Keratinocyte (primary cell): ENCODE measurements at regions not wholly inside any gene's neighbourhood (a gene's known extent, or its start where the extent isn't known, plus 50 kb on each side); places are given as distances from the start of the nearest gene placed in this dataset.

Experiments
- DNase-seq: peaks from one replicate; pipeline ENCODE4 v3.0.0-alpha.2; 2011; ENCODE audit warnings: low read depth, missing footprints, low spot score
- FAIRE-seq: peaks from 2 replicates; lab custom pipeline; 2011; peaks lifted over from hg19 to GRCh38; lab: Jason Lieb, UNC
- H2AFZ ChIP-seq: 2 replicates; pipeline ENCODE4 v1.6.0; 2012; ENCODE audit warnings: low read length, control low read depth, inconsistent platforms; ENCODE audit not compliant: control insufficient read depth
- H3K27ac ChIP-seq: 2 replicates; pipeline ENCODE4 v1.5.1; 2011; ENCODE audit warnings: low read length; ENCODE audit not compliant: control insufficient read depth, insufficient read depth
- H3K27me3 ChIP-seq: 3 replicates; pipeline ENCODE4 v1.6.0; 2011; ENCODE audit warnings: low read length; ENCODE audit not compliant: control insufficient read depth, insufficient read depth; ENCODE audit errors: extremely low read depth
- H3K36me3 ChIP-seq, 2 experiments: 2 replicates in 1 of 2; 3 replicates in 1 of 2; pipeline ENCODE4 v1.5.1; 2011; ENCODE audit warnings: low read length in 2 of 2, mild to moderate bottlenecking in 1 of 2; ENCODE audit not compliant: control insufficient read depth in 2 of 2, insufficient read depth in 2 of 2; ENCODE audit errors: extremely low read depth in 1 of 2
- H3K4me1 ChIP-seq: 3 replicates; pipeline ENCODE4 v1.5.1; 2011; ENCODE audit warnings: low read length; ENCODE audit not compliant: control insufficient read depth, insufficient read depth; ENCODE audit errors: extremely low read depth
- H3K4me2 ChIP-seq: 3 replicates; pipeline ENCODE4 v1.6.0; 2011; ENCODE audit warnings: low read depth, low read length; ENCODE audit not compliant: control insufficient read depth, insufficient read depth; ENCODE audit errors: extremely low read depth
- H3K4me3 ChIP-seq, 3 experiments: fragments of 200-600 bp in 1 of 3; sonication (generic) in 1 of 3; 2 replicates in 2 of 3; 3 replicates in 1 of 3; pipeline ENCODE4 v1.5.1; 2011 to 2016; ENCODE audit warnings: low read length in 3 of 3, mild to moderate bottlenecking in 3 of 3, control low read depth in 2 of 3, inconsistent platforms in 1 of 3, low read depth in 1 of 3, mixed read lengths in 1 of 3, mixed run types in 1 of 3, moderate library complexity in 1 of 3; ENCODE audit not compliant: control insufficient read depth in 2 of 3, insufficient read depth in 2 of 3; ENCODE audit errors: extremely low read depth in 1 of 3
- H3K79me2 ChIP-seq: 2 replicates; pipeline ENCODE4 v1.6.0; 2012; ENCODE audit warnings: low read length; ENCODE audit not compliant: control insufficient read depth, insufficient read depth
- H3K9ac ChIP-seq: 3 replicates; pipeline ENCODE4 v1.6.0; 2011; ENCODE audit warnings: low read length; ENCODE audit not compliant: control insufficient read depth, insufficient read depth; ENCODE audit errors: extremely low read depth
- H3K9me1 ChIP-seq: 3 replicates; pipeline ENCODE4 v1.6.0; 2011; ENCODE audit warnings: low read length; ENCODE audit not compliant: control insufficient read depth, insufficient read depth; ENCODE audit errors: extremely low read depth
- H3K9me3 ChIP-seq: 2 replicates; pipeline ENCODE4 v1.5.1; 2012; ENCODE audit warnings: low read depth, low read length; ENCODE audit not compliant: control insufficient read depth
- H4K20me1 ChIP-seq: 3 replicates; pipeline ENCODE4 v1.6.0; 2011; ENCODE audit warnings: low read length; ENCODE audit not compliant: control insufficient read depth, insufficient read depth; ENCODE audit errors: extremely low read depth
- EZH2 ChIP-seq: IDR thresholded peaks from one replicate; pipeline ENCODE4 v1.6.1; 2012; ENCODE audit warnings: inconsistent platforms, mild to moderate bottlenecking, low read length, moderate library complexity
- dilution Hi-C: fragments of 300-500 bp; cut with MboI; formaldehyde crosslinking; loops from one replicate; pipeline ENCODE4 v1.7.0; 2020; ENCODE audit warnings: low sequenced_read_pairs; ENCODE audit not compliant: extremely low pct_ligation_motif_present
- TF ChIP-seq, protein P1 (sequence below), 3 experiments: IDR thresholded peaks in 1 of 3; conservative IDR thresholded peaks in 1 of 3; optimal IDR thresholded peaks in 1 of 3; 2 replicates in 2 of 3; 3 replicates in 1 of 3; pipeline versions ENCODE3 to v1.5.1; 2011; ENCODE audit warnings: low read length in 3 of 3, mild to moderate bottlenecking in 3 of 3, moderate library complexity in 2 of 3, control low read depth in 1 of 3, inconsistent platforms in 1 of 3; ENCODE audit not compliant: insufficient read depth in 2 of 3; ENCODE audit errors: extremely low read depth in 1 of 3

DNA sequence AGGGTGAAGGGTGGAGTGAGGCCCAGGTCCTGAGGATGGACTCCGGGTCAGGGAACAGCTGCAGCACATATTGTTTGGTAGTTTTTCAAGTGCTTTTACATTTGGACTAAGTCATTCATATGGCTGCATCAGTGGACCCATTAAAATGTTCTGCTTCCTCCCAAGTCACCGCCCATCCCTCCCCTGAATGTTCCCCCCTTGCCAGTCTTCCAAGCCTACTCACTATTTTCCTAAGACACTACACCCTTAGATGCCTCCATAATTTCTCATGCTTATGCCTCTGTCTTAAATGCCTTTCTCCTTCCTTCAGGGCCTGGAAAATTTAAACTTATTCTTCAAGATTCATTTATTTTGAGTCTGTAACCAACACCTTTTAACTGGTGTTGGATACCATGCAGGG lies 86.6 kb upstream of the NR4A3 start:
- Histone ChIP-seq H3K9me1 (no peaks in the 10 kb centered on the region), H2AFZ (no peak overlapping the region), H3K4me1 (no peaks in the 10 kb centered on the region), H3K4me2 (no peak overlapping the region), H3K9me3 (no peaks in the 10 kb centered on the region), H3K4me3 (no peak overlapping the region), H3K27ac (no peak overlapping the region), H4K20me1 (no peaks in the 10 kb centered on the region), H3K9ac (no peak overlapping the region), H3K27me3 (no peaks in the 10 kb centered on the region), H3K79me2 (no peaks in the 10 kb centered on the region), H3K36me3 (no peaks in the 10 kb centered on the region)
- no peak for FAIRE-seq
- TF ChIP-seq EZH2: no peak
- TF ChIP-seq, protein P1, sequence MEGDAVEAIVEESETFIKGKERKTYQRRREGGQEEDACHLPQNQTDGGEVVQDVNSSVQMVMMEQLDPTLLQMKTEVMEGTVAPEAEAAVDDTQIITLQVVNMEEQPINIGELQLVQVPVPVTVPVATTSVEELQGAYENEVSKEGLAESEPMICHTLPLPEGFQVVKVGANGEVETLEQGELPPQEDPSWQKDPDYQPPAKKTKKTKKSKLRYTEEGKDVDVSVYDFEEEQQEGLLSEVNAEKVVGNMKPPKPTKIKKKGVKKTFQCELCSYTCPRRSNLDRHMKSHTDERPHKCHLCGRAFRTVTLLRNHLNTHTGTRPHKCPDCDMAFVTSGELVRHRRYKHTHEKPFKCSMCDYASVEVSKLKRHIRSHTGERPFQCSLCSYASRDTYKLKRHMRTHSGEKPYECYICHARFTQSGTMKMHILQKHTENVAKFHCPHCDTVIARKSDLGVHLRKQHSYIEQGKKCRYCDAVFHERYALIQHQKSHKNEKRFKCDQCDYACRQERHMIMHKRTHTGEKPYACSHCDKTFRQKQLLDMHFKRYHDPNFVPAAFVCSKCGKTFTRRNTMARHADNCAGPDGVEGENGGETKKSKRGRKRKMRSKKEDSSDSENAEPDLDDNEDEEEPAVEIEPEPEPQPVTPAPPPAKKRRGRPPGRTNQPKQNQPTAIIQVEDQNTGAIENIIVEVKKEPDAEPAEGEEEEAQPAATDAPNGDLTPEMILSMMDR (optimal IDR thresholded peaks at IDR 0.05 in 1 of 3, IDR thresholded peaks at IDR 0.05 in 1 of 3, conservative IDR thresholded peaks at IDR 0.05 in 1 of 3; ENCODE audit: extremely low read depth in 1 of 3, insufficient read depth in 2 of 3, low read length in 3 of 3): no peak
- DNase-seq: no peak
- dilution Hi-C loops: no loop called here

DNA sequence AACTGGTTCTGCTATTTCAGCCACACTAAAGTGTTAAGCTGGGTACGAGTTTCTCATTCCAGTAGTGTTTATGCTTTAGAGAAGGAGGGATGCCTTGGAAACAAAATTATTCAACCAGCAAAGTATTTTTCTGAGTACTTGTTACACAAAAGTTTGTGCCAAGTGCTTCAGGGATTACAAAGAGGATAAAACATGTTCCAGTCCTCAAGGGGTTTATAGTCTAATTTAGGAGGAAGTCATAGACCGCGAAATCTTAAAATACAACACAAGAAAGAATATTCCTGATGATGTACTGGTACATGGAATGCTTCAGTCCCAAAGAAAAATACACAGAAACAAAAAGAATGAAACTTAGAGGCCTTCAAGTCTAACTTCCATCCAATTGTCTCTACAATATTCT lies 85.4 kb upstream of the NR4A3 start:
- TF ChIP-seq, protein P1 (optimal IDR thresholded peaks at IDR 0.05 in 1 of 3, IDR thresholded peaks at IDR 0.05 in 1 of 3, conservative IDR thresholded peaks at IDR 0.05 in 1 of 3; ENCODE audit: extremely low read depth in 1 of 3, insufficient read depth in 2 of 3, low read length in 3 of 3): no peak
- no peak for TF ChIP-seq EZH2
- Histone ChIP-seq H3K9me1 (no peaks in the 10 kb centered on the region), H3K79me2 (no peaks in the 10 kb centered on the region), H3K27ac (no peak overlapping the region), H4K20me1 (no peaks in the 10 kb centered on the region), H3K36me3 (no peaks in the 10 kb centered on the region), H3K4me3 (no peak overlapping the region), H3K9me3 (no peaks in the 10 kb centered on the region), H3K4me1 (no peaks in the 10 kb centered on the region), H3K4me2 (no peak overlapping the region), H3K27me3 (no peaks in the 10 kb centered on the region), H2AFZ (no peak overlapping the region), H3K9ac (no peak overlapping the region)
- DNase-seq (no peak), FAIRE-seq (no peak)
- dilution Hi-C loops: no loop called here
